IPS-11a (cell line): ENCODE measurements at regions not wholly inside any gene's neighbourhood (a gene's known extent, or its start where the extent isn't known, plus 50 kb on each side); places are given as distances from the start of the nearest gene placed in this dataset.
"Not testable (repeated sequence)": the region's sequence is repeated elsewhere in the genome, so short reads cannot be mapped to it uniquely, and the experiment has no call there.

Source experiments
- H3K4me3 ChIP-seq: one replicate; pipeline ENCODE4 v1.5.1; 2013; ENCODE audit warnings: low read depth, low read length, control low read depth

- no peak overlapping the region for H3K4me3 ChIP-seq
These were observed 207.1 kb downstream of the NKX6-1 start for GRCh38 chr4:84291969-84292368.

- no peak overlapping the region for H3K4me3 ChIP-seq
These were observed 213.0 kb downstream of the NKX6-1 start for GRCh38 chr4:84286048-84286447.

- H3K4me3 ChIP-seq: no peak overlapping the region
These were observed 219.4 kb downstream of the NKX6-1 start for GRCh38 chr4:84279678-84280077.

GRCh38 chr4:84277923-84278322, 221.2 kb downstream of the NKX6-1 start:
- no peak overlapping the region for H3K4me3 ChIP-seq

- H3K4me3 ChIP-seq: no peak overlapping the region
These were observed 222.3 kb downstream of the NKX6-1 start for GRCh38 chr4:84276752-84277151.

- no peak overlapping the region for H3K4me3 ChIP-seq
These were observed 229.5 kb downstream of the NKX6-1 start for GRCh38 chr4:84269536-84270044.

GRCh38 chr4:84264652-84265051, 234.4 kb downstream of the NKX6-1 start:
- no peak overlapping the region for H3K4me3 ChIP-seq

GRCh38 chr4:84263415-84263814, 235.7 kb downstream of the NKX6-1 start:
- no peak overlapping the region for H3K4me3 ChIP-seq

- no peak overlapping the region for H3K4me3 ChIP-seq
These were observed 238.6 kb downstream of the NKX6-1 start for GRCh38 chr4:84260495-84260894.

- H3K4me3 ChIP-seq: no peak overlapping the region
These were observed 239.9 kb downstream of the NKX6-1 start for GRCh38 chr4:84258905-84259830.

GRCh38 chr4:84254537-84254936, 244.6 kb downstream of the NKX6-1 start:
- no peak overlapping the region for H3K4me3 ChIP-seq

GRCh38 chr4:84249521-84249920, 249.6 kb downstream of the NKX6-1 start:
- no peak overlapping the region for H3K4me3 ChIP-seq

- H3K4me3 ChIP-seq: not testable (repeated sequence)
These were observed 254.1 kb downstream of the NKX6-1 start for GRCh38 chr4:84245042-84245441.

- not testable (repeated sequence) for H3K4me3 ChIP-seq
These were observed 254.7 kb downstream of the NKX6-1 start for GRCh38 chr4:84244346-84244801.

- H3K4me3 ChIP-seq: no peak overlapping the region
These were observed 255.4 kb downstream of the NKX6-1 start for GRCh38 chr4:84243685-84244084.

- no peak overlapping the region for H3K4me3 ChIP-seq
These were observed 259.7 kb downstream of the NKX6-1 start for GRCh38 chr4:84239278-84239845.

- H3K4me3 ChIP-seq: no peak overlapping the region
These were observed 260.6 kb downstream of the NKX6-1 start for GRCh38 chr4:84238247-84239090.

- no peak overlapping the region for H3K4me3 ChIP-seq
These were observed 262.1 kb downstream of the NKX6-1 start for GRCh38 chr4:84237008-84237407.

- H3K4me3 ChIP-seq: no peak overlapping the region
These were observed 263.8 kb downstream of the NKX6-1 start for GRCh38 chr4:84235126-84235944.
